ENCODE measurements at regions not wholly inside any gene's neighbourhood (a gene's known extent, or its start where the extent isn't known, plus 50 kb on each side); places are given as distances from the start of the nearest gene placed in this dataset.

GRCh38 chr5:167319243-167319642 is 972.2 kb upstream of the WWC1 start:
- ATAC-seq = no peak
- no peak overlapping the region for H3K27ac ChIP-seq
- H3K27me3 ChIP-seq = no peaks in the 10 kb centered on the region
- intact Hi-C loops (cut with DNase I) = no loop called here
- no peak overlapping the region for H3K4me3 ChIP-seq
- H3K4me1 ChIP-seq = no peaks in the 10 kb centered on the region
- no peaks in the 10 kb centered on the region for H3K9me3 ChIP-seq
- no peak for DNase-seq
- WGBS, 2 donors = 61 to 63% methylated on average over 3 of the region's 3 CpGs
- no peak for TF ChIP-seq CTCF (IDR thresholded peaks at IDR 0.05)
- no peak for TF ChIP-seq POLR2A (IDR thresholded peaks at IDR 0.05)
- no peaks in the 10 kb centered on the region for H3K36me3 ChIP-seq (replicated peaks in 1 of 2; ENCODE audit: insufficient read depth in 1 of 2, low read depth in 2 of 2)

GRCh38 chr5:167320019-167320418 is 971.4 kb upstream of the WWC1 start:
- H3K27me3 ChIP-seq = no peaks in the 10 kb centered on the region
- no peak overlapping the region for H3K4me3 ChIP-seq
- ATAC-seq (no peak), DNase-seq (no peak)
- H3K4me1 ChIP-seq = no peaks in the 10 kb centered on the region
- H3K27ac ChIP-seq = no peak overlapping the region
- H3K9me3 ChIP-seq = no peaks in the 10 kb centered on the region
- intact Hi-C loops (cut with DNase I) = no loop called here
- no peaks in the 10 kb centered on the region for H3K36me3 ChIP-seq (replicated peaks in 1 of 2; ENCODE audit: insufficient read depth in 1 of 2, low read depth in 2 of 2)
- TF ChIP-seq CTCF (IDR thresholded peaks at IDR 0.05) (no peak), POLR2A (IDR thresholded peaks at IDR 0.05) (no peak)

GRCh38 chr5:167332309-167332708 is 959.1 kb upstream of the WWC1 start:
- Histone ChIP-seq H3K27me3 (no peaks in the 10 kb centered on the region), H3K27ac (no peak overlapping the region), H3K9me3 (no peaks in the 10 kb centered on the region), H3K4me1 (no peaks in the 10 kb centered on the region), H3K4me3 (no peak overlapping the region), H3K36me3 (replicated peaks in 1 of 2; ENCODE audit: insufficient read depth in 1 of 2, low read depth in 2 of 2) (no peaks in the 10 kb centered on the region)
- WGBS, 2 donors = 73 to 81% methylated on average over 5 of the region's 5 CpGs
- intact Hi-C loops (cut with DNase I) = no loop called here
- no peak for DNase-seq
- no peak for ATAC-seq
- TF ChIP-seq CTCF (IDR thresholded peaks at IDR 0.05) (no peak), POLR2A (IDR thresholded peaks at IDR 0.05) (no peak)

GRCh38 chr5:167336161-167336560 is 955.3 kb upstream of the WWC1 start:
- DNase-seq (no peak), ATAC-seq (no peak)
- H3K36me3 ChIP-seq (replicated peaks in 1 of 2; ENCODE audit: insufficient read depth in 1 of 2, low read depth in 2 of 2) = no peaks in the 10 kb centered on the region
- no peaks in the 10 kb centered on the region for H3K27me3 ChIP-seq
- TF ChIP-seq POLR2A (IDR thresholded peaks at IDR 0.05) = no peak
- no peak for TF ChIP-seq CTCF (IDR thresholded peaks at IDR 0.05)
- no peaks in the 10 kb centered on the region for H3K4me1 ChIP-seq
- 77 to 78% methylated on average over 2 of the region's 2 CpGs for WGBS, 2 donors
- intact Hi-C loops (cut with DNase I) = no loop called here
- H3K9me3 ChIP-seq = no peaks in the 10 kb centered on the region
- no peak overlapping the region for H3K4me3 ChIP-seq
- no peak overlapping the region for H3K27ac ChIP-seq

- no peaks in the 10 kb centered on the region for H3K36me3 ChIP-seq (replicated peaks in 1 of 2; ENCODE audit: insufficient read depth in 1 of 2, low read depth in 2 of 2)
- TF ChIP-seq CTCF (IDR thresholded peaks at IDR 0.05) (no peak), POLR2A (IDR thresholded peaks at IDR 0.05) (no peak)
- H3K27ac ChIP-seq = no peak overlapping the region
- H3K4me3 ChIP-seq = no peak overlapping the region
- no peaks in the 10 kb centered on the region for H3K9me3 ChIP-seq
- 73 to 74% methylated on average over 1 of the region's 1 CpG for WGBS, 2 donors
- no peaks in the 10 kb centered on the region for H3K27me3 ChIP-seq
- intact Hi-C loops (cut with DNase I) = no loop called here
- DNase-seq = no peak
- no peak for ATAC-seq
- H3K4me1 ChIP-seq = no peaks in the 10 kb centered on the region
Measured at GRCh38 chr5:167339205-167339604, 952.2 kb upstream of the WWC1 start.
